IMR-90 (cell line): ENCODE measurements at regions not wholly inside any gene's neighbourhood (a gene's known extent, or its start where the extent isn't known, plus 50 kb on each side); places are given as distances from the start of the nearest gene placed in this dataset.

Experiments used
- ATAC-seq: fragments of 200-7000 bp; cut with Tn5 transposase; 2 replicates; pipeline ENCODE4 v1.9.1; 2020; ENCODE audit warnings: low read depth, mild to moderate bottlenecking, moderate library complexity
- BruUV-seq: library from RNA; stranded (reverse); fragments of 400-500 nt; replicated peaks from 2 replicates; lab custom pipeline; 2021; lab: Mats Ljungman, UMichigan
- CTCF ChIA-PET: fragments of 300-600 bp; formaldehyde crosslinking; extraction: SDS; loops from one replicate; lab custom pipeline; 2021; ENCODE audit warnings: antibody characterized with exemption; lab: Yijun Ruan, JAX
- POLR2A ChIA-PET: fragments of 300-600 bp; sonication (Branson Sonifier 250); formaldehyde crosslinking; loops from one replicate; lab custom pipeline; 2022; ENCODE audit warnings: antibody characterized with exemption; ENCODE audit not compliant: unreplicated experiment; lab: Charles Lee
- DNase-seq: peaks from one replicate; pipeline ENCODE4 v3.0.0; 2013
- H2AFZ ChIP-seq: replicated peaks from 2 replicates; pipeline ENCODE3; 2013; ENCODE audit warnings: low read length, mild to moderate bottlenecking; ENCODE audit not compliant: poor library complexity
- H2AK5ac ChIP-seq: 2 replicates; pipeline ENCODE4 v1.6.1; 2013; ENCODE audit warnings: low read depth, low read length, inconsistent platforms
- H2AK9ac ChIP-seq: replicated peaks from 2 replicates; pipeline ENCODE3; 2013; ENCODE audit warnings: mild to moderate bottlenecking, low read depth, low read length, moderate library complexity; ENCODE audit not compliant: poor library complexity
- H2BK120ac ChIP-seq: 2 replicates; pipeline ENCODE4 v1.6.1; 2013; ENCODE audit warnings: low read depth, low read length, inconsistent platforms
- H2BK15ac ChIP-seq: 3 replicates; pipeline ENCODE4 v1.6.1; 2013; ENCODE audit warnings: low read depth, low read length, inconsistent platforms
- H2BK20ac ChIP-seq: 2 replicates; pipeline ENCODE4 v1.6.1; 2013; ENCODE audit warnings: low read depth, mild to moderate bottlenecking, inconsistent platforms, low read length, moderate library complexity
- H2BK5ac ChIP-seq: 2 replicates; pipeline ENCODE4 v1.6.1; 2013; ENCODE audit warnings: mild to moderate bottlenecking, low read depth, low read length, inconsistent platforms; ENCODE audit not compliant: poor library complexity, severe bottlenecking
- H3K14ac ChIP-seq: replicated peaks from 2 replicates; pipeline ENCODE4 v1.6.1; 2013; ENCODE audit warnings: low read depth, low read length, inconsistent platforms
- H3K18ac ChIP-seq: 2 replicates; pipeline ENCODE4 v1.6.1; 2013; ENCODE audit warnings: low read depth, low read length, control low read depth
- H3K23ac ChIP-seq: 2 replicates; pipeline ENCODE4 v1.6.1; 2013; ENCODE audit warnings: low read depth, low read length, inconsistent platforms
- H3K27ac ChIP-seq: 2 replicates; pipeline ENCODE4 v1.5.1; 2013; ENCODE audit warnings: mild to moderate bottlenecking, control low read depth, low read length; ENCODE audit not compliant: insufficient read depth
- H3K27me3 ChIP-seq: 2 replicates; pipeline ENCODE4 v1.6.1; 2013; ENCODE audit warnings: low read length; ENCODE audit not compliant: control insufficient read depth, insufficient read depth
- H3K36me3 ChIP-seq: 2 replicates; pipeline ENCODE4 v1.6.1; 2013; ENCODE audit warnings: low read length, mixed read lengths; ENCODE audit not compliant: control insufficient read depth, insufficient read depth
- H3K4ac ChIP-seq: 2 replicates; pipeline ENCODE4 v1.6.1; 2013; ENCODE audit warnings: low read depth, low read length, inconsistent platforms
- H3K4me1 ChIP-seq: 2 replicates; pipeline ENCODE4 v1.6.1; 2013; ENCODE audit warnings: low read length, mixed read lengths; ENCODE audit not compliant: control insufficient read depth, insufficient read depth
- H3K4me2 ChIP-seq: 2 replicates; pipeline ENCODE4 v1.6.1; 2013; ENCODE audit warnings: low read depth, mild to moderate bottlenecking, control low read depth, low read length, moderate library complexity
- H3K4me3 ChIP-seq: 2 replicates; pipeline ENCODE4 v1.5.1; 2013; ENCODE audit warnings: low read depth, mild to moderate bottlenecking, control low read depth, low read length, moderate library complexity; ENCODE audit not compliant: insufficient read depth
- H3K56ac ChIP-seq: 2 replicates; pipeline ENCODE4 v1.6.1; 2013; ENCODE audit warnings: low read length, inconsistent platforms; ENCODE audit not compliant: insufficient read depth; ENCODE audit errors: extremely low read depth
- H3K79me1 ChIP-seq, 2 experiments: 2 replicates each; pipeline ENCODE4 v1.6.1; 2013; ENCODE audit warnings: low read length in 2 of 2, inconsistent platforms in 1 of 2, low read depth in 1 of 2
- H3K9ac ChIP-seq: 2 replicates; pipeline ENCODE4 v1.6.1; 2013; ENCODE audit warnings: low read depth, low read length, control low read depth
- H3K9me1 ChIP-seq: 2 replicates; pipeline ENCODE4 v1.6.1; 2013; ENCODE audit warnings: low read length, inconsistent platforms; ENCODE audit not compliant: insufficient read depth
- H3K9me3 ChIP-seq: 2 replicates; pipeline ENCODE4 v1.6.1; 2013; ENCODE audit warnings: low read length; ENCODE audit not compliant: control insufficient read depth, insufficient read depth
- H4K20me1 ChIP-seq: 2 replicates; pipeline ENCODE4 v1.6.1; 2013; ENCODE audit warnings: low read length, inconsistent platforms; ENCODE audit not compliant: insufficient read depth
- H4K5ac ChIP-seq: 2 replicates; pipeline ENCODE4 v1.6.1; 2013; ENCODE audit warnings: mild to moderate bottlenecking, low read depth, low read length, control low read depth
- H4K8ac ChIP-seq, 2 experiments: 2 replicates each; pipeline ENCODE4 v1.6.1; 2013; ENCODE audit warnings: low read depth in 2 of 2, low read length in 2 of 2, control low read depth in 1 of 2, inconsistent platforms in 1 of 2
- H4K91ac ChIP-seq: 2 replicates; pipeline ENCODE4 v1.6.1; 2013; ENCODE audit warnings: low read depth, low read length, inconsistent platforms; ENCODE audit not compliant: insufficient read depth
- ELK1 ChIP-seq: fragments of 150-350 bp; IDR thresholded peaks from 2 replicates; pipeline ENCODE4 v1.6.1; 2016; ENCODE audit warnings: low read depth, mild to moderate bottlenecking, low read length, moderate library complexity, borderline replicate concordance
- FOS ChIP-seq: fragments of 150-350 bp; IDR thresholded peaks from 2 replicates; pipeline ENCODE4 v1.6.1; 2016; ENCODE audit warnings: low read depth, low read length
- MAFK ChIP-seq: IDR thresholded peaks from 2 replicates; pipeline ENCODE4 v1.6.1; 2012; ENCODE audit warnings: low read depth, low read length, improper control_type of control experiment
- NFE2L2 ChIP-seq: fragments of 150-350 bp; IDR thresholded peaks from 2 replicates; pipeline ENCODE4 v1.6.1; 2016; ENCODE audit warnings: low read depth, mild to moderate bottlenecking, low read length
- POLR2A ChIP-seq: IDR thresholded peaks from 2 replicates; pipeline ENCODE4 v1.6.1; 2012; ENCODE audit warnings: mild to moderate bottlenecking, low read depth, low read length
- RCOR1 ChIP-seq: IDR thresholded peaks from 2 replicates; pipeline ENCODE4 v1.6.1; 2012; ENCODE audit warnings: mild to moderate bottlenecking, low read length, improper control_type of control experiment; ENCODE audit not compliant: insufficient replicate concordance
- RFX5 ChIP-seq: IDR thresholded peaks from 2 replicates; pipeline ENCODE4 v1.8.0; 2012; ENCODE audit warnings: low read depth, mild to moderate bottlenecking, low read length, moderate library complexity
- USF2 ChIP-seq: fragments of 150-350 bp; IDR thresholded peaks from 2 replicates; pipeline ENCODE4 v1.6.1; 2017; ENCODE audit warnings: mild to moderate bottlenecking, antibody characterized with exemption, low read length, low read depth
- WGBS, 2 experiments: methylation state at CpG; one replicate each; pipeline versions ENCODE4 v1.1.5 to v1.1.7; 2013; ENCODE audit warnings: missing lambda C conversion rate in 2 of 2; ENCODE audit not compliant: insufficient read length in 1 of 2; ENCODE audit errors: extremely low coverage in 2 of 2; 5-methylcytosine and 5-hydroxymethylcytosine counted together
- dilution Hi-C: fragments of 300-500 bp; cut with HindIII; formaldehyde crosslinking; loops from one replicate; pipeline ENCODE4 v1.14.3; 2018; ENCODE audit warnings: low sequenced_read_pairs; ENCODE audit not compliant: unreplicated experiment
- in situ Hi-C: fragments of 300-500 bp; cut with MboI; formaldehyde crosslinking; loops from 3 replicates; pipeline ENCODE4 v1.14.3; 2019; ENCODE audit warnings: low sequenced_read_pairs, inconsistent platforms, mixed read lengths
- intact Hi-C: fragments of 100-400 bp; cut with micrococcal nuclease; formaldehyde crosslinking; loops from 2 replicates; pipeline ENCODE4 v1.10.0; 2022

- no peak overlapping the region for H3K4me2 ChIP-seq
- H3K23ac ChIP-seq: no peak overlapping the region
- no CpG with 5 or more reads among the region's 1 CpG for WGBS, 2 experiments
- no peaks in the 10 kb centered on the region for H4K20me1 ChIP-seq
- no peaks in the 10 kb centered on the region for H3K9me3 ChIP-seq
- no peak overlapping the region for H2AK5ac ChIP-seq
- H3K56ac ChIP-seq: no peak overlapping the region
- H3K36me3 ChIP-seq: no peaks in the 10 kb centered on the region
- H3K14ac ChIP-seq: no peak overlapping the region
- no TSS peak for BruUV-seq
- no peak for ATAC-seq
- no peaks in the 10 kb centered on the region for H3K27me3 ChIP-seq
- ChIA-PET CTCF (no interaction called here), POLR2A (no interaction called here)
- intact Hi-C loops (no loop called here), dilution Hi-C loops (no loop called here), in situ Hi-C loops (no loop called here)
- H3K9me1 ChIP-seq: no peaks in the 10 kb centered on the region
- H3K9ac ChIP-seq: no peak overlapping the region
- DNase-seq: no peak
- no peak overlapping the region for H3K4ac ChIP-seq
- no peak overlapping the region for H3K4me3 ChIP-seq
- H2BK120ac ChIP-seq: no peak overlapping the region
- H2BK5ac ChIP-seq: no peak overlapping the region
- no peak overlapping the region for H2BK15ac ChIP-seq
- no peak for TF ChIP-seq ELK1
- no peak for TF ChIP-seq MAFK
- TF ChIP-seq RFX5: no peak
- no peak for TF ChIP-seq NFE2L2
- no peak for TF ChIP-seq FOS
- no peak for TF ChIP-seq RCOR1
- no peak for TF ChIP-seq POLR2A
- no peak for TF ChIP-seq USF2
- no peak overlapping the region for H3K27ac ChIP-seq
- no peak overlapping the region for H2AK9ac ChIP-seq
- H3K79me1 ChIP-seq: no peaks in the 10 kb centered on the region
- no peak overlapping the region for H2AFZ ChIP-seq
- H4K91ac ChIP-seq: no peak overlapping the region
- H3K18ac ChIP-seq: no peak overlapping the region
- H3K4me1 ChIP-seq: no peaks in the 10 kb centered on the region
- H4K5ac ChIP-seq: no peak overlapping the region
- no peak overlapping the region for H4K8ac ChIP-seq
- no peak overlapping the region for H2BK20ac ChIP-seq
Measured at GRCh38 chr13:52905701-52906100, 57.3 kb upstream of the PCDH8 start.
